GM08714 (cell line): ENCODE measurements at regions not wholly inside any gene's neighbourhood (a gene's known extent, or its start where the extent isn't known, plus 50 kb on each side); places are given as distances from the start of the nearest gene placed in this dataset.

Experiments
- H3K4me3 ChIP-seq: fragments of 200-500 bp; sonication (Bioruptor generic); 2 replicates; pipeline ENCODE4 v1.5.1; 2014; ENCODE audit warnings: mild to moderate bottlenecking, low read length, inconsistent platforms
- ZNF274 ChIP-seq: IDR thresholded peaks from 2 replicates; pipeline ENCODE4 v1.6.1; 2012; ENCODE audit warnings: mild to moderate bottlenecking, low read depth, low read length

DNA sequence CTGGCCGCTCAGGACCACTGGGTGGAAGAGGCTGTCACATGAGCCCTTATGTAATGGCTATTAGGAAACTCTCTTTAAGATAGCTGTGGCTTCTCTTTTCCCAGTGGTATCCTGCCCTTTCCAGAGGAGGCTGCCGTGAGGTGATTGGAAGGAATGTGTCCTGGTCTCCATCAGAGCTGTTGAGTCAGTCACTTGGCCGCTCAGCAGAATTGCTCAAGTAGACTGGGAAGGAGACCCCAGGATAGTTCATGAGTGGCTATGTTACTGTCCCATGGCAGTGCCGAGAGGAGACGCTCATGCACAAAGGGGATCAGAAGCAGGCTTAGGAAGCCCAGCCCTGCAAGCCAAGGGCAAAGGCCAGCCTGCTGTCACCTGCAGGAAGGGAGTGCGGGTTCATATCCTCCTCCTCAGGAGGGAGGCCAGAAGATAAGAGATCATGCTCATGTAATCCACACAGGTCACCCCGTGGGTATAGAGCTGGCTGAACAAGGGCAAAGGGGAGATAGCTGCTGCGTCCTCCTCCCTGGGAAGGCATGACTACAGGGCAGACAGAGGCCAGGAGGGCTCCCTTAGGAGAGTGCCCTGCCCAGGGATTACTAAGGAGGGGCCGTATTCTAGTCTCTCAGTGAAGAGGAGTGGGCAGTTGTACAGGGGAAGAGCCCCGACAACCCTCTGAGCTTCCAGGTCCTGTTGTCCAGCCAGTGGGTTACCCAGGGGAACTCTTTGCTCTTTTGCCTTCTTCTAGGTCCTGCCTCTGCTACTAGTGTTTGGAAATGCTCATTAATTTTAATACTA lies 137.0 kb upstream of the MAX start:
- no peak overlapping the region for H3K4me3 ChIP-seq

DNA sequence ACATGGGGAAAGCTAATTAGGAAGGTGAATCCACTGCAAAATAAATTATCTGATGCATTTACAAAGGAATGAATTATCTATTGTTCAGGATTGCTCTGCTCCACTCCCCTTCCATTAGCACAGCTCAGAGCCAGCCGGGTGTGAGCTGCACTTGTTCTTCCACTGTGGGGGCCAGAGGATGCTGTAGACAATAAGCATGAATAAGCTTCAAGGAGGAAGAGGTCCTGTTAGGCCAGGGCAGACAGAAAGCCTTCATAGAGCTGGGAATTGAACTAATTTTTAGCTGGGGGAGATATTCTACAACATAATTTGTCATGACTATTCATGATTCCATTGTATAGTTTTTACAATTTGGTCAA lies 137.6 kb upstream of the MAX start:
- H3K4me3 ChIP-seq: no peak overlapping the region
- TF ChIP-seq ZNF274: no peak

More for the DNA sequence above, 137.0 kb upstream of the MAX start:
- TF ChIP-seq ZNF274: no peak

DNA sequence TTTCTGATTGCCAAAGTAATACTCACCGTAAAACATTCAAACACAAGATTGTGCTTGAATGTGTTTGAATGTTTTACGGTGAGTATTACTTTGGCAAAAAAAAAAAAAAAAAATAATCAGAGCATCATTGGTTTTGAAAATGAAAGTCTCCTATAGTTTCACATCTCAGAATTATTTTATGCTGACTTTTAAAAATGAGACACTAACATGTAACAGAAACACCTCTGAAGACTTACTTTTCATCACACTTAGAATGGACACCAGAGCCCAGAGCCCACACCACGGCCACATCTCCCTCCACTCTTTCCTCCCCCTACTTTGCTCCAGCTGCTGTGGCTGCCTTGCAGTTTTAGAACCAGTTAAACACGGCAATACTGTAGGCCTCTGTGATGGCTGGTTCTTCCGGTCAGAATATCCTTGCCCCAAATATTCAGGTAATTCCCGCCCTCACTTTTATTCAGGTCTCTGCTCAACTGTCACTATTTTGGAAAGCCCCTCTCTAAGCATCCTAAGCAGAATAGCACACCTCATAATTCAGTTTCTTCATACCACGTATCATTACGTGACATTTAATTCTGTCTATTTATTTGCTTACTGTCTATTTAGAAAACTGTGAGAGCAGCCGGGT lies 138.9 kb upstream of the MAX start:
- H3K4me3 ChIP-seq: no peak overlapping the region
- TF ChIP-seq ZNF274: no peak

DNA sequence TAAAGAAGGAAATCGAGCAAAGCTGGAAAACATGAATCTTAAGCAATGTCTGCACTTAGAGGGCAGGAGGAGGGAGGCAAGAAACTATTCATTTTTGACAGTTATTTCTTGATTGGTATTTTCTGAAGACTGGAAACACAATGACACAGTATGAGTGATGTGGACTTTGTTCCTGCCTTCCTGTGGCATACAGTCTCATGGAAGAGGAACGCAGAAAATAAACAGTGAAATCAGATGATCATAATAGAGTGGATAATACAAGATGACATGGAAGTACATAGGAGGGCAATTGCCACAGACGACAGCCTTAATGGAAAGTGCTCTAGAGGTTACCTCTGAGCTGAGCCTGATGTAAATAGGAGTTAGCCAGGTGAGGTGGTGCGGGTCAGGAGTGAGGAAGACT lies 140.4 kb upstream of the MAX start:
- H3K4me3 ChIP-seq: no peak overlapping the region
- TF ChIP-seq ZNF274: no peak

DNA sequence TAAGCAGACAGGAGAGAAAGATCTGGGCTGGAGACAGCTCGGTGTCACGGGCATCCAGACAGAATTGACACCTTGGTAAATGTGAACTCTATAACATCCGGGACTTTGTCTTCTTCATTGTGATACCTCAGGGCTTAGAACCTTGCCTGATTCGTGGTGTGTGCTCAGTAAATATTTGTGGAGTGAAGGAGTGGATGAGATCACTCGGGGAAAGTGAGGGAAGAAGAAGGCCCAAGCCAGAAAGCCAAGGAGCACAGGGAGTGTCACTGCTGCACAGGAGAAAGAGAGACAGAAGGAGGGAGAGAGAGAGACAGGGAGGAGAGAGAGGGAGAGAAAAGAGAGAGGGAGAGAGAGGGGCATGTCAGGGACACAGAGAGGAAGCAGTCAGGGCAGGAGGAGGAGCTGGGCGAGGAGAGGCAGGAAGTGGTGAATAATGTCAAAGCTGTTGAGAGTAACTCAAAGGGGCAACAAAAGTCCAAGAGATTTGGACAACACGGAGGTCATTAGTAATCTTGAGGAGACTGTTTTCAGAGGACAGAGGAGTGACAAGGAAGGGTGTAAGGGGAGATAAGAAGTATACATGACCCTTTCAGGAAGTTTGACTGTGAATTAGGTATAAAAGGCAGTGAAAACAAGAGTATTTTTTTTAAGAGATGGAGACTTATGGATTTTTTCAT lies 141.6 kb upstream of the MAX start:
- no peak overlapping the region for H3K4me3 ChIP-seq
- no peak for TF ChIP-seq ZNF274

DNA sequence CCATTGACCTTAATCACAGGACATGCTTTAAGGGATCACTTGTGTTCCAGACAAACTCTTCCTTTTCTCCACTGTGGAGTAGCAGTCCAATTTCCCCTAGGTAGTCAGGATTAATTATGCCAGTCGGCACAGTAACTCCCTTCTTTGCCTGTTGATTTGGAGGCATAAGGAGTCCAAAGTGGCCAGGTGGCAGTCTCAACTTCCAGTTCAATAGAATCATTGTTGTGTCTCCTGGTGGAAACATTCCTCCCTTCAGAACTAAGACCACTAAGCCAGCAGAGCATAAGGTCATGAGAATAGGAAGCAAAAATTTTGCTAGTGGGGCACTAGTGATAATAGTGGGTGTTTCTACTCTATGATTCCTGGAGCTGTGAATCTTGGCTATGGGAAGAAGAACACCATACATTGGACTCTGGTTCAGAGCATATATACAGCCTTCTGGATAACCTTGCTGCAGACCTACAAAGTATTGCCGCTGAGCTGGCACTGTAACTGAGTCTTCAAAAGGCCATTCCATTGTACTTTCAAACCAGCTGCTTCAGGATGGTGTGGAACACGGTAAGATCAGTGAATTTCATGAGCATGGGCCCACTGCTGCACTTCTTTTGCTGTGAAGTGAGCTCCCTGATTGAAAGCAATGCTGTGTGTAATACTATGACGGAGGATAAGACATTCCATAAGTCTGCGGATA lies 147.3 kb upstream of the MAX start:
- TF ChIP-seq ZNF274: no peak
- no peak overlapping the region for H3K4me3 ChIP-seq

DNA sequence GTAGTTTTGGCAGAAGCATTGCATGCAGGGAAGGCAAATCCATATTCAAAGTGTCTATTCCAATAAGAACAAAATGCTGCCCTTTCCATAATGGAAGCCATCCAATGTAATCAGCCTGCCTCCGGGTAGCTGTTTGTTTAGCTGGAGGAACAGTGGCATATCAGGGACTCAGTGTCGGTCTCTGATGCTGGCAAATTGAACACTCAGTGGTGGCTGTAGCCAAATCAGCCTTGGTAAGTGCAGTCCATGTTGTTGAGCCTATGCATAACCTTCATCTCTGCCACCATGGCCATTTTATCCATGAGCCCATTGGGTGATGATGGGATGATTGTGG lies 147.8 kb upstream of the MAX start:
- no peak overlapping the region for H3K4me3 ChIP-seq
- no peak for TF ChIP-seq ZNF274

DNA sequence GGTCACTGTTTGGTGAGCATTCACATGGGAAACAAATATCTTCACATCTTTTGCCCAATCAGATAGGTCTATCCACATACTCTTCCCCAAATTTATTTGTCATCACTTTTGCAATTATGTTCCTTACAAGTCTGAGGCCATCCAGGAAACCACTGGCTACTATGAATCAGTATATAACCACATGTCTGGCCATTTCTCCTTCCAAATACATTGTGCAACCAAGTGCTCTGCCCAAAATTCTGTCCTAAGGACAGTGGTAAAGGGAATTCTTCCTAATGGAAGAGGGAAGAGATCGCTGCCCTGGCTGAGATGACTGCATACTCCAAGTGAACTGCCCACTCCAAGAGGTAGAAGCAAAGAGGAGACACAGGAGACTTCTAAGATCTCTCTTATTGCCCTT lies 148.9 kb upstream of the MAX start:
- no peak overlapping the region for H3K4me3 ChIP-seq
- no peak for TF ChIP-seq ZNF274

DNA sequence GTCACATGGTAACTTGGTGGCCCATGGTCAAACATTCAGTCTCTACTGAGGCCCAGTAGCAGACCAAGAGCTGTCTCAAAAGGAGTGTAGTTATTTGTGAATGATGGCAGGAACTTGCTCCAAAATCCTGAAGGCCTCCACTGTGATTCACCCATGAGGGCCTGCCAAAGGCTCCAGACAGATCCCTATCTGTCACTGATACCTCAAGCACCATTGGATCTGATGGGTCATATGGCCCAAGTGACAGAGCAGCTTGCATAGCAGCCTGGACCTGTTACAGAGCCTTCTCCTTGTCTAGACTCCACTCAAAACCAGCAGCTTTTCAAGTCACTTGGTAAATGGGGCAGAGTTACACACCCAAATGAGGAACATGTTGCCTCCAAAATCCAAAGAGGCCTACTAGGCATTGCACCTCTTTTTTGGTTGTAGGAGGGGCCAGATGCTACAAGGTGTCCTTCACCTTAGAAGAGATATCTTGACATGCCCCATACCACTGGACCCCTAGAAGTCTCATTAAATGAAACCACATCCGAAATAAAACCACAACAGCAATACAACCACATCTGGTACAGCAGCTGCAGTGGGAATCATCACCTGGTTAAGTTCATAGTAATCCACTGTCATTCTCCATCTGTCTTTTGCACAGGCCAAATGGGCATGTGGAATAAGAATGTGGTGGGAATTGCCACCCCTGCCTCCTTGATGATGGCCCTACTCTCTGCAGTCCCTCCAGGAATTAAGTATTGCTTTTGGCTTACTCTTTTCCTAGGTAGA lies 150.4 kb upstream of the MAX start:
- no peak for TF ChIP-seq ZNF274
- H3K4me3 ChIP-seq: no peak overlapping the region

DNA sequence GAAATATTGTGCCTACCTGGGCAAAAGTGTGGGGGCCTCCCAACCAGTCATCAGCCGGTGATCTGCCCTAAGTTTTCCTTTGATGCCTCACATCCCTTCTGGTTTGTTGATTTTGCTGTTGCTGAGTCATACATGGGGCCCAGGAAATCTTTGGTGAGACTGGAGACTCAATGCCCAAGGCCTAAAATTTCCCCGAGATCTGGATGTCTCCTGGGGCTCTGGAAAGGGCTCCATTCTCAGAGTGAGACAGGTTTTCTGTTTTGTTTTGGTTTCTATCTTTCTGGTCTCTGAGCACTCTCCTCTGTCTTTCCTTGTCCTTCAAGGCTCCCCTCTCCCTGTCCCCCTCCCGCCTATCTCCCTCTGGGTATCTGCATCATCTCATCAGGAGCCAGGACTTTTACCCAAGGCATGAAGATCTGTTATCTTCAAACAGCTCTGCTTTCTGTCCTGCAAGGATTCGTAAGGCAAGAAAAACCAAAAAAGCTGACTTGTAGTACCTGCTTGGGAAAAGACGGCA lies 152.8 kb upstream of the MAX start:
- H3K4me3 ChIP-seq: no peak overlapping the region
- no peak for TF ChIP-seq ZNF274

DNA sequence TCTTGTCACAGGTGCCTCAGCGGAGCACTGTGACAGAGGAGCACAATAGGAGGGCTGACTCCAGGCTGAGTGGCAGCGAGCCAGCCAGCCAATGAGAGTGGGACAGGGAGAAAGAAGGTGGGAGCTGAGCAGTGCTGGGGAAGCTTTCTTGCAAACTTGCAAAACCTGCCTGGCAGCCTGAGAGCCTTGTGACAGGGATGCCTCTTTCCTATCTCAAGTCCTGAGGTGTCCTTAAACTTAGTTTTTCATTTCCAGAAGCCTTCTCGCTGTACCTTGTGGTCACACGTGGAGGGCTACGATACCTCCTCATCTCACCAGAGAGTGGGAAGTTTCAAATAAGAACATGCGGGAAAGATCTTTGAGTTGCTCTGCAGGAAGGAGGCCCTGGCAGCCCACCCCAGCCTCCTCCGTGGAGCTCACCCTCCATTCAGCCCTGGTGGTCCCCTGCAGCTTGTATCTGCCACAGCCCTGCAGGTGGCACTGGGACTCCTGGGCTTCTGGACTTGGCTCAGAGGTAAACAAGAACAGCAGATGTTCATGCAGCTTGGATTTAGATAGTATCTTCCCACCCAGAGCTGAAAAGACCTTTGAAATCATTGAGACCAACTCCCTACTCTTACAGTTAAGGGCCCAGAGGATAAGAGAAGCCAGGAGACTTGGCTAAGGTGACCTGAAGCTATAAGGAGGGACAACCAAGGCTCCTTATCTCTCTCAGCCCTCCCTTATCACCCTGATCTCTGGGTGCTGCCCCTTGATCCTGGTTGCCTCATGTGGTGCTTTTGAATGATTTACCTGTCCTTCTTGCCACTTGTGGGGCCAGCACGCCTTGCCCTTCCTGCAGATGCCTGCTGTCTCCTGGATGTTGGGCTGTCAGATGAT lies 153.5 kb upstream of the MAX start:
- no peak overlapping the region for H3K4me3 ChIP-seq

DNA sequence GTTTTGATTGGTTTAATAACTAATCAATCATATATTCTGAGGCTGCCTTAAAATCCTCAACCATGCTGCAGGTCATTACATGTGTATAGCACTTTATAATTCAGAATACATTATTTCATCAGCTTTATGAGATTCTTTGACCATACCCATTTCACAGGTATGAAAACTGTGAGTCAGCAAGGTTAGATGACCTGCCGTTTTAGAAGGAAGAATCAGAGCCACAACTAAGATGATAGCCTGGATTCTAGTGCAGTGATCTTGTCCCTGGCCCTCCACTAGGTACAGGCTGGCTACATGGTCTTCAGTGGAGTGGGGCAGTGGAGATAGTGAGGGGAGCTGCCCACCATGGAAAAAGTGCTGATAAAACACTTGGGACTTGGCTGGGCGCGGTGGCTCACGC lies 154.4 kb upstream of the MAX start:
- no peak overlapping the region for H3K4me3 ChIP-seq
- no peak for TF ChIP-seq ZNF274

More for the DNA sequence above, 153.5 kb upstream of the MAX start:
- no peak for TF ChIP-seq ZNF274

DNA sequence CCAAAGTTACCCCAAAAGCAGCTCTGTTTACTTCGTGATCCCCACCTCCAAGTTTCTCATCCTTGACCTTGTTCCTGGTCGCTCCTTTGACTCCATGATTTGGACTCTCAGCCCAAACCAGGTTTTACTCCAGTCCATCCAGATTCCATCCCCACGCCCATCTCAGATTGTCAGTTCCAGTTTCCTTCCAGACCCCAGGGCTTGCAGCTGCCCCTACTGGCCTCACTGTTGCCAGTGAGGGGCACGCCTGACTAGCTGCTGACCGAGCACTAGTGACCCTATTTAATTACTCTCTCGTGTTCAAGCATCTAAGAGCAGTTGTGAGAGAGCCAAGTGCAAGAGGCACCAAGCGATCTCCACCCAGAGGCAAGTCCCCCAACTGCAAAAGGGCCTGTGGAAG lies 155.1 kb upstream of the FUT8 start:
- no peak for TF ChIP-seq ZNF274
- no peak overlapping the region for H3K4me3 ChIP-seq
